Activated CD4-positive, alpha-beta T cell treated with anti-CD3 and anti-CD28 coated beads, Interleukin-2, amount 50 U/mL, for 24 hours (primary cell): ENCODE measurements at regions not wholly inside any gene's neighbourhood (a gene's known extent, or its start where the extent isn't known, plus 50 kb on each side); places are given as distances from the start of the nearest gene placed in this dataset.
"Not testable (repeated sequence)": the region's sequence is repeated elsewhere in the genome, so short reads cannot be mapped to it uniquely, and the experiment has no call there.

Experiments
- DNase-seq, 2 donors: peaks; one replicate each; pipeline ENCODE4 v3.0.0-alpha.2; 2020; ENCODE audit warnings: low read depth in 1 of 2, low spot score in 1 of 2

DNA sequence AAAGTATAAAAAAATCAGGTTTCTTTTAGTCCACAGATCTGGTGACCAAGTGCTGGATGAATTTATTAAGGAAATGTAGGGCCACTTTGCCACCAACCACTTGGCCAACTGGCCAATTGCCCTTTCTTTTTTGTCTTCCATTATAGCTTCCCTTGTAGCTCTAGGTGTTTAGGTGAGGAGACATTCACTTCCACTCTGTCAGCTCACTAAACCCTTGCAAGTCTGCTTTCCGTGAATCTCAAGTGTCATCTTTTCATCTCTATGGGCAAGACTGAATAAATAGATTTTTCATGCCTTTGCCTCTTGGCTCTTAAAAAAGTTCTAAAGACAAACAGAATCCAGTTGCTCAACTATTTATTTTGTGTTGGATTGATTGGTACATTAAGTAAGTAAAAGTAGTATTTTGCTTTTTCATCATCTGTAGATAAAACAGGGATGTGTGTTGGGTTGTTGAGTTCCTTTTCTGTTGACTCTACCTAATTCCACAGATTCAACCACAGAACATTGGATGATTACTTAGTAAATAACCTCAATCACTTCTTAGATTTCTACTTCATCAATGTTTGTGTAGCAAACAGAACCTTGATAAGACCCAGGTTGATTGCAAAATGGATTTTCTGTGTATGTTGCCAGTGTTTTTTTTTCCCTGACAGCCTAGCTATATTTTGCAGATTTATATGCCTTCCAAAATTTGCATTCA lies 68.1 kb upstream of the GRXCR1 start:
- no peak for DNase-seq

DNA sequence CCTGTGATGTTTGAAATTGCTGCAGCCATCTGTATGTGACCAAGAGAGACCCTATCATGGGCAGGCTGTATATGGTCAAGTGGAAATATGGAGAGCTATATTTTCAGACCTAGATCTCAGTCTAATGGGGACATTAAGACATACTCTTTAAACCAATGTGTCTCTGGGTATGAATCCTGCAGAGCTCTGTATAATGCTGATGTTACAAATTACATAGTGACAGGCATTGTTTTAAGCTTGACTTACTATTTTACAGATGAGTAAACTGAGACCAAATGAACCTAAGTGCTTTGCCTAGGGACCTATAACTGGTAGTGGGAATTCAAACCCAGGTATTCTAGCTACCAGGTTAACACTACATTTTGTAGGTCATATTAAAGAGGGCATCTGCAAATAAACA lies 71.3 kb upstream of the GRXCR1 start:
- no peak for DNase-seq

DNA sequence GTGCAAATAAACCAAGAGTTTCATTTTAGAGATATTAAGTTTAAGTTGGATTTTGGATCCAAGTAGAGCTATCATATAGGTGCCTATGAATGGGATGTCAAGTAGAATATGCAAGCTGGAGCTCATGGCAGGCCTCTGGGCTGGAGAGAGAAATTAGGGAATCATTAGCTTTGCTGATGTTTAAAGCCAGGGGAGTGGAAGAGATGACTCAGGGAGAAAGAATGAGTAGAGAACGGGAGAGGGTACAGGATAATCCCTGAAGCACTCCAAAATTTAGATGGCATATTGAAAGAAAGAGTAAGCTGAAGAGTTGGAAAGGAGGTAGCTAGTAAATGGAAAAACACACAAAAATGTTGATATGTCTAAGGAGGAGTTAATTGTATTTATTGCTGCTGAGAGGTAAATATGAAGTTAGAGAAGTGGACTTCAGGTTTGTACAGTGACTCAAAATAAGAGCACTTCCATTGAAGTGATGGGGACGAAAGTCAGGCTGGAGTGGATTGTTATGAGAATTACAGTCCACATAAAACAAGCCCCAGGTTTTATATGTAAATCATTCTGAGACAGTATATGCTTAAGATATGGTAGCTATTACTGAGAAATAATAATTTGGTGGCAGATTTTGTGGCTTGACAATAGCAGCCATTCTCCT lies 72.5 kb upstream of the GRXCR1 start:
- no peak for DNase-seq

DNA sequence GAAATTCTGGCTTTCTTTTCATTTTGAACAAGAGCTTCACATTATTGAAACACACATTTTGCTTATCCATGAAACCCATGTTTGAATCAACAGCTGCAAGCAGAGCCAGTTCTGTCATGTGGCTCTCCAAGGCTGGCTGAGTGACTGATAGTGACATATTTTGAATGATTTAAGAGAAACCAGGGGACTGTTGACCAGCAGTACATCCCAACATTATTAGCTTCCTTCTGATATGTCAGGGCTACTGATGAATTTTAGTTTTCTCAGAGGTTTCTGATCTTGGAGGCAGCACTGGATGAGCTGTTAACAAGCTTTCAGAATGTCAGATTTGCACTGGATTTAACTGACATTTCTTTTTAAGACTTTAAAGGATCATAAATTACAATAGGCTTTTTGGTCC lies 74.6 kb upstream of the GRXCR1 start:
- DNase-seq: no peak

DNA sequence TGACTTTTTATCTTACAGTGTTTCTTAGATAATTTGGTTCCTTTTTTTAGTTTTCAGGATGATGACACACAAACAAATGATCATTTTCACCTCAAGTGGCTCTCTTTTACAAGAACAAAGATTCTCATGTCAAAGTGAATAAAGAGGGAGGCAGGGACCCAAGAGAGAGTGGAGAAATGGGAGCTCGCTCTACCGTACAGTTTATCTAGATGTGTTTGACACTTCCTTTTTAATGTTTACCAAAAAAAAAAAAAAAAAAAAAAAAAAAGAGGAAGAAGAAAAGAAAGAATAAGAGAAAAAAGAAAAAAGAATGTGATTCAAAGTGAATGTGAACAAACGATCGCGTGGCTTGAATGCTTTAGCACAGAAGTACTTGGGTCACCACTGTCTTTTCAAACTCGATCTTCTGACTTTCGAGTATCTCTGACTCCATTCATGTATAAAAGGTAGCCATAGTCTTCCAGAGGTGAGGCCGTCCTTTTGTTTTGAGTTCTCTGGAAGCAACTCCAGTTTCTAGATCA lies 75.6 kb upstream of the GRXCR1 start:
- no peak for DNase-seq

DNA sequence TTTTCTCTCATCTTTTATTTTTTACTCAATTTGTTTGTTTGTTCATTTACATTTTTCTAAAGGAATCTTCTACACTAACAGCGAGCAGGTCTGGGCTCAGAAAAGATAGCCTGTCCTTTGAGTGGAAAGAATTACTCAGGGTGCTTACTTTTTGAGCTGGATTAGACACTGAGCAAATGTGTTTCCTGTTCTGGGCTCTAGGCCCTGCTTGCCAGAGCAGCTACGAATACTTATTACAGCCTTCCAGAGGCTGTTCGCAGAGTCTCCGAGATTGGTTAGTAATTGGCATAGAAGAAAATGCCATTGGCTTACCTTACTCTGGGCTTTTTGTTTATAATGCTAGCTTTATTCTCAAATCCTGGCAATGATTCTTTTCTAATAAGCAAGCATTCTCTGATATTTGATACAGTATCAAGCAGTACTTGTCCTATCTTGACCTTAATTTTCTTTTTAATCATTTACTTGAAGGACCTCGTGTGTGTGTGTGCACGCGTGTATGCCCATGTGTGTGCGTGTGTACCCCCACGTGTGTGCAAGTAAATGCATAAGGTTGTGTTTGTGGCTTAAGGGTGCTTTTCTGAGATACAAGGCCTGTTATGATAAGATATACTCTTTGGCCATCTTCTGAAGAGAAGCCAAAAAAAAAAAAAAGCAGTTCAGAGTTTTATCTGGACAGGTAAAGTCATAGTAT lies 76.2 kb upstream of the GRXCR1 start:
- DNase-seq: no peak

DNA sequence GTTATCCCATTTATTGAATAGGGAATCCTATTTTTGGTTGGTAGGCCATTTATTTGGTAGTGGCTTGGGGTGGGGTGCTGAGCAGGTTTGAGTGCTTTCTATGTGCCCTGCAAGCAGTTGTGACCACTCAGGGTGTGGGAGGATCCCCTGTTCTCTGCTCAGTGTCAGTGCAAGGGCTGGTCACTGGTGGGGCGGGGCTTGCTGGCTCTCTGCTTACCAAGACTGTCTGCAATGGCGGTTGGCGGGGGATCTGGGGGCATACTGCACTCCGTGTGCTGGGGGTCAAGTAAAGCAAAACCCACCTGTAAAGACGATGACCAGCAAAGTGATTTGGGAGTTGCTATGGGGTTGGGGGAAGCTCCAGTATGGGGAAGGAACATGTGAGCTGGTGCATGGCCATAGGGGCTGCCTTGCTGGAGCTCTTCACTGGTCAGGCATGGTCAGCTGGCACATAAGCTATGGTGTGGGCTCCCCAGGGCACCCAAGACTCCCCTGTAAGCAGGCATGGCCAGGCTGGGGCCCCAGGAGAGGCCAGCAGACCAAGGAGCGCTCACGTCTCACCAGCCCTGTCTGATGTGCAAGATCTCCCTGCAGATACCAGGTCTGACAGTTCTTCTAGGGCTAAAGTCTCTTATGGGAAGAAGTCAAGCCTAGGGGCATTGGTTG lies 83.0 kb upstream of the GRXCR1 start:
- DNase-seq: no peak

DNA sequence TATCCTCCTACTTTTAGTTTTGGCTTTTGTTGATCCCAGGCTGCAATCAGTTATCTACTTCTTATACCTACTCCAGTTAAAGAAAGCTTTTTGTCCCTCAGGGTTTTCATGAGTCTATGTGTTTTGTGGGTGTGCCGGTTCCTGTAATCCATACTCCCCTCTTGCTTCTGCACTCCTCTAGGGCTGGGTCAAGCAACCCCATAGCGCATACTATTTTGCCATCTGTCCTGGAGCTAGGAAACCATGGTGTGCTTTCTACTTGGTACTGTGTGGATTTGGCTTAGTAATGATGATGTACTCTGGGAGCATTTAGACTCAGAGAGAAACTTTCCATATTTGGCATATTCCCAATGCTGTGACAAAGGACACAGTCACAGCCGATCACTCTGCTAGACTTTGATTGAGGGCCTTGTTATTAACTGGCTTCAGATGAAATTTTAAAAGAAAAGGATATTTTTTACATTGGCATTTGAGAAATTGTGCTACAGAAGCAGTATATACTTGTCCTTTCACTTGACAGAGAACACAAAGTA lies 86.1 kb upstream of the GRXCR1 start:
- no peak for DNase-seq

DNA sequence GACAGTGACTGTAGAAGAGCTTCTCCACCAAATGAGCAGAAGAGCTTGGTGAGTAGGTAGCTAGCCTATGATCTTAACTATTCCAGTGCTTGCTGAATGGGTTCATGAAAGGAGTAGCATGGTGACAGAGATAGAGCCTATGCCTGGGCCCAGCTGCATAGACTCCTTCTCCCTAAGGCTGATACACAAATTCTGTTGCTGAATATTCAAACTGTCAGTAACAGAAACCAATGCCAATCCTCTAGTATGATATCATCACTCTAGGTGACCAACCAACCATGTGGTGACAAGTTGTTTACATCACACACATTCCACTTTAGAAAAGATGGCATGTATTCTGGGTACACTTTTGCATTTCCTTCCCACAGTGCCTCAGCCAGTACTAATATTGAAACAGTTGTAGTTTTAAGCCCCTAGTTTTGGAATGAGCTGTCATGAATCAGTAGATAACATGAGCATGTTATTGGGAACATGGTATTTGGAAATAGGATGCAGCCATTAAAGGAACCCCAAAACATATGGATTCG lies 103.4 kb upstream of the GRXCR1 start:
- DNase-seq: no peak

DNA sequence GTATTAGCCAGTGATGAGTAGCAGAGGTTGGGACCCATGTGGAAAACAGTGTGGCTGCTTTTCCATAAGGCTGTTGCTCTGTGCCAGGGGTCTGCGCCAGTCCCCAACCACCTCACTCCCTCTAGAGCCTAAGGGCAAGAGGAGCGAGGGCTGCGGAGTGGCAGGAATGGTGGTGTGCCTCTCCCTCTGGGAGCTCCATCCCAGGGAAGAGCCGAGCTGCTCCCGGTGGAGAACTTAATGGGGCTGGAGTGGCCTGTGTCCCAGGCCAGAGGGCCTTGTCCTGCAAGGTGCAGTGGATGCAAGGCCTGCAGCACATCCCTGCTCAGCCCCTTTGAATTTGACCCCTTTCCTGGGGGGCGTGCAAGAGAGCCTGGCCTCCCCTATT lies 105.4 kb upstream of the GRXCR1 start:
- no peak for DNase-seq

DNA sequence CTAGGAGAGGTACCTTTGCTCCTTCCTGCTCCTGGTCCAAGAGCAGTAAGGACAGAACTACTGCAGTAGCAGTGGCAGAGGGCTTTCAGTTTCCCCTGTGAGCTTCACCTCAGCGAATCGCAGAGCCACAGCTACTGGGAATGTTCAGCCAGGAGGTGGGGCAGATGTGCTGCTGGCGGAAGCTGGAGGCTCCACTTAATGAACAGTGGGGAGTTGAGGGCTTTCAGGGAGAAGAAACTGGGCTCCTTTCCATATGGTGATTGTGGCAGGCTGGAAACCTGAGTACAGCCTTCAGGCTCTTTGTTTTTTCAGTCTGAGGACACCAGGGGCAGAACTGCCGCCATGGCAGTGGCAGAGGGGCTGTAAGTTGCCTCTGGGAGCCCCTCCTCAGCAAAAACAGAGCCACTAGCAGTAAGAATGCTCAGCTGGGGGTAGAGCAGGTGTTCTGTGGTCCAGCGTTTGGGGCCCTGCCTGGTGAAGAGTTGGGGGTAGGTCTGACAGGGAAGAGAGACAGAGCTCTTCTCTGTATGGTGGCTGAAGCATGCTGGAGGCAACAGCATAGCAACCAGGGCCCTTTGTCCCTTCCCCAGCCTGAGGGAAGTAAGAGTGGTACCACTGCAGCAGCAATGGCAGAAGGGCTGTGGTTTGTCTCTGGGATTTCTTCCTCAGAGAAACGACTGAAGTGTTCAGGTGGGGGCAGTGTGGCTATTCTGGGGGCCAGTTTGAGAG lies 106.0 kb upstream of the GRXCR1 start:
- DNase-seq: no peak

DNA sequence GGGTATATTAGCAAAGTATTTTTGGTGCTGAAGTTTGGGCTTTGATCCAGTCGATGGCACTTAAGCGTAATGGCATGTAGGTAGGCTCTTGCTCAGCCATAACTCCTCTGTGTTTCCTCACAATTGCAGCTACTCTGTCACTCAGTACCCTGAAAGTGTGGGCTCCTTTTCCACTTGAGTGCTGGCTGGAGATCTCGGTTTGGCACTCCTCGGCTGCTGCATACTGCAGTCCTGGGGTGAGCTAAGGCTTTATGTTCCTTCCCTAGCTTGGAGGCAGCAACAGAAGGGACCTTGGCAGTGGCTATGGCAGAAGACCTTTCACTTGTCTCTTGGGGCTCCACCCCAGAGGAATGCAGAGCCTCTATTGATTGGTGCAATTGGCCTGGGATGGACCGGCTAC lies 106.7 kb upstream of the GRXCR1 start:
- DNase-seq: no peak

DNA sequence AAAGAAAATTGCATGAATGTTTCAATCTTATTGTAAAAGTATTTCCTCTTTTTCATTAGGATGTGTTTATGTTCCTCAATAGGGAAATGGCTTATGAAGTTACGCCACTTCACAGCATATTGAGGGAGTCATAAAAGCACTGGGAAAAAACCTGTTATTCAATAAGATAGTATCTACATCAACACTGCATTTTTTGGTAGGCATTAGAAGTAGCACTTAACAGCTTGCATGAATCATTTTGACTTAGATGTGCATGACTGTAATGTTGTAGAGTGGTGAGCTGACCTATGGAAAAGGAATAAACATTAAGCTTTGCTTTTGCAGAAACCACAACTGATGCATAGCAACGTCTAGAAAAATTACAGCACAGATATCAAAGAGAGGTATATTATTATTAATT lies 111.2 kb upstream of the GRXCR1 start:
- no peak for DNase-seq

DNA sequence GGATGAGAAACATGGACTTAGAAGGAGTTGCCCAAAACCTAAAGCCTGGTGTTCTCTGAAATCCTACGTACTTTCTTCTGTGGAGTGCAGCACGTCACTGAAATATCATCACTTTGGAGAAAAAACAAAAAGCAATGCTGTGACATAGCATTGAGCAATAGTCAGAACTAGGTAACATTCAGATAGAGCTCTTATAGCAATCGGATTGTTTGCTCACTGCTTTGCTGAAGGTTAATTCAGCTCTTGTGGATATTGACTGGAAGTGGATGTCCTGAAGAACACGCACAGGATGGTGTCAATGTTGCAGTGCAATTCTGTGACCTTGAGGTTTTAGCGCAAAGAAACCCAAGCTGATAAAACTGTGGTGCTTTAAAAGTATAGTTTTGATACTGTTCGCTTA lies 114.2 kb upstream of the GRXCR1 start:
- no peak for DNase-seq

DNA sequence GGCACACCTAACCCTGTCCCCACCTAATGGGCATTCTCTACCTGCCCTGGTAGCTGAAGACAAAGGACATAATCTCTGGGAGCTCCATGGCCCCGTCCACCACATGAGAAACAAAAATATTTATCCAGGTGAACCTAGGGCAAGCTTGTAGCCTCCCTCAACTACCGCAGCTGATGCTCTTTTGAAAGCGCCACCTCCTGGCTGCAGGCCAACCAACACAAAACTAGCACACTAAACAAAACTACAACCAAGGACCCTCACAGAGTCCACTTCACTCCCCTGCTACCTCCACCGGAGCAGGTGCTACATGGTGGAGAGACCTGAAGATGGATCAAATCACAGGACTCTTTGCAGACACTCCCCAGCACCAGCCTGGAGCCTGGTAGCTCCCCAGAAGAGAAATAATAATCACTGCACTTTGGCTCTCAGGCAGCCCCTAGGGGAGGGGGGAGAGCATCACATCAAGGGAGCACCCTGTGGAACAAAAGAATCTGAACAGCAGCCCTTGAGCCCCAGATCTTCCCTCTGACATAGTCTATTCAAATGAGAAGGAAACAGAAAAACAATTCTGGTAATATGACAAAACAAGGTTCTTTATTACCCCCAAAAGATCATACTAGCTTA lies 111.3 kb upstream of the ATP8A1 start:
- DNase-seq: no peak

DNA sequence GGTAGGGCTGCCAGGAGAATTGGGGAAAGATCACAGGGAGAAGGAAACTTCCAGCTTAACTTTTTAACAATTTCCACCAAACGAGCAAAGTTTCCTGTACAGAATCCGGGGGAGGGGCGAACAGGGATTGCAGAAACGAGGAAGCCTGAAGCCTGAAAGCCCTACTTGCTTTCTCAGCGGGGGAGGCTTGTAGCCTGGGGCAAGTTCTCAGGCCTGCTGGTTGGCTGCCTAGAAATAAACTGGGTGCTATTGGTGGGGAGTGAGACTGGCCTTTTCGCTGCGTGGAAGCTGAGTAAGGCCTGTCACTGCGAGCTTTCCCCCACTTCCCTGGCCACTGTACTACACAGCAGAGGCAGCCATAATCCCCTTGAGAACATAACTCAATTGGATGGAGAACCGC lies 110.8 kb upstream of the ATP8A1 start:
- no peak for DNase-seq

DNA sequence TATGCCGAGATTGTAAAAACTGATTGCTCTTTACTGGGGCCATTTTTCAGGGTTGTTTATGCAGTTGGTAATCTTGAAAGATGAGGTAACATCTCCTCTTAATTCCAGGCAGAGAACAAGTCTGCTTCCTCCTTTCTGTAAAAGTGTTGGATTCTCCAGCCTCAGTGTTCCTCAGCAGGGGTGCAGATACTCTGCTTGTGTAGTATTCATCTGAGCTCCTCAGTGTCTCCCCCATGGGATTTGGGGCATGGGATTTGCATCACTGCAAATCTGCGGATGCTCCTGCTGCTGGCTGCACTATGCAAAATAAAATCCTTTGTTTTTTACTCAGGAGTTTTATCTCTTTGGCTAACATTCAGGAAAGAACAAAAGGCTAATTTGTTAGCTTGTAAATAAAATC lies 104.9 kb upstream of the ATP8A1 start:
- DNase-seq: no peak

DNA sequence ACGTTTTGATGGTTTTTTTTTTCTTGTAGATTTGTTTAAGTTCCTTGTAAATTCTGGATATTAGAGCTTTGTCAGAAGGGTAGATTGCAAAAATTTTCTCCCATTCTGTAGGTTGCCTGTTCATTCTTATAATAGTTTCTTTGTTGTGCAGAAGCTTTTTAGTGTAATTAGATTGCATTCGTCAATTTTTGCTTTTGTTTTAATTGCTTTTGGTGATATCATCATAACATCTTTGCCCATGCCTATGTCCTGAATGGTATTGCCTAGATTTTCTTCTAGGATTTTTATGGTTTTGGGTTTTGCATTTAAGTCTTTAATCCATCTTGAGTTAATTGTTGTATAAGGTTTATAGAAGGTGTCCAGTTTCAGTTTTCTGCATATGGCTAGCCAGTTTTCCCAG lies 98.1 kb upstream of the ATP8A1 start:
- DNase-seq: not testable (repeated sequence)

DNA sequence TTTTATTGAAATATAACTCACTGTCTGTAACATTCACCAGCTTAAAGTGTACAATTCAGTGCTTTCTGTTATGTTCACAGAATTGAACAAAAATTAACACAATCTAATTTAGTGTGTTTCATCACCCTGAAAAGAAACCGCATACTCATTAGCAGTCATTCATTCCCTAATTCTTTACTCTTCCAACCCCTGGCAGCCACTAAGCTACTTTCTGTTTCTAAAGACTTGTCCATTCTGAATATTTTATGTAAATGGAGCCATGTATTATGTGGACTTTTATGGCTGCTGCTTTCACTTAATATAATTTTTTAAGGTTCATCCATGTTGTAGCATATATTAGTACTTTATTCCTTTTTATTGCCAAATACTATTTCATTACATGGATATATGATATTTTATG lies 94.7 kb upstream of the ATP8A1 start:
- DNase-seq: no peak

DNA sequence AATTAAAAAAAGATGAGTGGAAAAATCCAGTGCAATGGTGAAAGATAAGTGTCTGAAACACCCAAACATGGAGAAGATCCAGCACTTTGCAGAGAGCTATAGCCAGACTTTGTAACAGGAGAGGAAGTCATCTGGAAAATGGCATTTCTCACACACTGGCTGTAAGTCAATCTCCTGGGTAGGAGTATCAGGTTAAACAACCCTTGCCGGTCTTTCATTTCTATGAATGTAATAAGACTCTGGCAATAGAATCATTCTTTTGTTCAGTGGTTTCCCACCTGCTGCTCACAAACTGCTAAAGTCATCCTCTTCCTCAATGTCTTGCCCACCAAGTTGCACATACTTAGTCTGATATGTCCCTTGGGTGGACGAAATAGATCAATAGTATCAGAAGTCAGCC lies 94.0 kb upstream of the ATP8A1 start:
- no peak for DNase-seq
